ENCODE measurements at regions not wholly inside any gene's neighbourhood (a gene's known extent, or its start where the extent isn't known, plus 50 kb on each side); places are given as distances from the start of the nearest gene placed in this dataset.
A peak's percentile ranks its signal among the peaks of the same experiment; 100 is the strongest.

DNA sequence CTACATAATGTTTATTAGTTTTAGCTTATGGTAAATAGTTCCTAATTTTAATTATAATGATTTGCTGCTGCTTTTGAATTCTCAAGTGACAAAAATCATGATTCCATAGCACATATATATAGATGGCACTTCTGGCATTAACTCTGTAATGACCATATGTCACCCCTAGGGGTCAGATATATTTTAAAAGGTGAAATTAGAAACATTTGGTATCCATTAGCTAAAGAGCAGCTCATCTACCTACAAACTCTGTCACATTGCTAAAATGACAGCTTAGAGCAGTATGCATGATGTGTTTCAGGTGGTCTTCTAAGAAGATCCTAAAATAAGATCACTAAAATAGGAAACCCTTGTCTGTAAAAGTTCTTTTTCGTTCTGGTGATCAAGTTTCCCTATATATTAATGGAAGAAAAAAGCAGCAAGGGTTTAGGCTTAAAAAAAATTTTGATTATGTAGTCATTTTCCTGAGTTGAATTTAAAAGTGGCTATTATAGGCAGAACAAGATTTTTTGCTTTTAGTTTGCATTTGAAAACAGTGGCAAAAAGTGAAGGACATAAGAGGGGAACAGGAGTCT, 157.7 kb upstream of the POU5F2 start:
- H3K9me3 ChIP-seq, result no peaks in the 10 kb centered on the region
- H3K27me3 ChIP-seq (ENCODE audit: low read depth), result no peaks in the 10 kb centered on the region
- DNase-seq (ENCODE audit: low spot score in 2 of 2), result peak in 1 of 2 experiments; percentile 36
- H3K4me1 ChIP-seq, result peaks cover 9% of the 10 kb centered on the region
- in situ Hi-C loops (cut with MboI; ENCODE audit: low sequenced_read_pairs), result no loop called here
- no peaks in the 10 kb centered on the region for H3K36me3 ChIP-seq (replicated peaks)
- H3K4me3 ChIP-seq, result no peak overlapping the region

DNA sequence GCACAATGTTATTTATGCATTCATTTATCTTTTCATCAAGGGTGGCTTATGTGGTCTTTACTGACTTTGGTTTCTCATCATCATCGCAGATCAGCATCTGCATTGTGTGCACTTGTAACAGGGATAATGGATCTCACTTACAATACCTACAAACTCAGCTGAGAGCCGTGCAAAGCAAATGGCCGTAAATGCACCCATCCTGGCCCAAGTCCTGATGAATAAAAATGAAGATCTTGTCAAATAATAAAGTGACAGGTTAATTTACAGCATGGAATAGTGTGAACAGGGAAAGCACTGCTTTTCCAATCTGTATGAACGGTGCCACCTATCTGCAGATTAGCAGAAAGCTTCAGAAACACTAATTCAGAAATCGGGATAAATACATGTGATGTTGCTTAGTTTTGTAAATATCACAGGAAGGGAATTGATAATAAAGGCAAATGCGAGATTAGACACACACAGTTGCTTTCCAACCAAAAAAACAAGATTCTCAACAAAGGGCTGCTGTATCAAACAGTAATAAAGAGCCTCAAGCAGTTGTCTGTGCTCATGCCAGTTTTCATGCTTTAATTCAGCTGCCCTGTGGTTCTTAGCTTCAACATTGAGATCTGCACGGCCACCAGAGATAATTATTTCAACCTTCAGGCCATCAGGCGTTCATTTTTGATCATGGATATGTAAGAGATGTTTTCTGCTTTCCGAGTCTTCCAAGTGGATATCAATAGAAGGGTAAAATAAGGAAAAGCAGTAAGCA, 153.4 kb upstream of the POU5F2 start:
- DNase-seq (ENCODE audit: low spot score in 2 of 2), result peak; percentile 56 to 78
- in situ Hi-C loops (cut with MboI; ENCODE audit: low sequenced_read_pairs), result loop anchor here (5.0 kb wide), 1 partner anchor 312 kb away; the partner anchor contains the start of genes NR2F1 and NR2F1-AS1

DNA sequence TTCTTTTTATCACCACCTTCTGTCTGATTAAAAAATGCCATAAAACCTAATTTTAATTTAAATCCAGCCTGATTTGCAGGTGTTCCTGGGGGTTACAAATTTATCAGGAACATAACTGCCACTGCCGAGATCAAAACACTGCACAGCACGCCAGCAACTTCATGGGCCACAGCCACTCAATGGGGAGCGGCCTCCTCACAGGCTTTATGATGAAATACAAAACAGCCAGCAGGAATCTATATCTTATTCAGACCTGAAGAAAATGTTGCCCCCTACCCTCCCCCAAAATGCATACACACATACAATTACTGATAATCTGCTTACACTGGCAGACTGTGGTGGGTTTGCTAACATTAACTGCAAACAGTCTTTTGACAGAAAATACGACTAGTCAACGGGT, 151.7 kb upstream of the POU5F2 start:
- no peaks in the 10 kb centered on the region for H3K9me3 ChIP-seq
- H3K36me3 ChIP-seq (replicated peaks), result no peaks in the 10 kb centered on the region
- peaks cover 49% of the 10 kb centered on the region for H3K4me1 ChIP-seq
- no peak overlapping the region for H3K4me3 ChIP-seq
- peak; percentile 49 to 61 for DNase-seq (ENCODE audit: low spot score in 2 of 2)
- H3K27me3 ChIP-seq (ENCODE audit: low read depth), result no peaks in the 10 kb centered on the region
- in situ Hi-C loops (cut with MboI; ENCODE audit: low sequenced_read_pairs), result loop anchor here (5.0 kb wide), 1 partner anchor 311 kb away; the partner anchor contains the start of genes NR2F1 and NR2F1-AS1

More for the DNA sequence above, 153.4 kb upstream of the POU5F2 start:
- Histone ChIP-seq H3K4me3 (no peak overlapping the region), H3K27me3 (ENCODE audit: low read depth) (no peaks in the 10 kb centered on the region), H3K4me1 (peaks cover 46% of the 10 kb centered on the region), H3K36me3 (replicated peaks) (no peaks in the 10 kb centered on the region), H3K9me3 (no peaks in the 10 kb centered on the region)

DNA sequence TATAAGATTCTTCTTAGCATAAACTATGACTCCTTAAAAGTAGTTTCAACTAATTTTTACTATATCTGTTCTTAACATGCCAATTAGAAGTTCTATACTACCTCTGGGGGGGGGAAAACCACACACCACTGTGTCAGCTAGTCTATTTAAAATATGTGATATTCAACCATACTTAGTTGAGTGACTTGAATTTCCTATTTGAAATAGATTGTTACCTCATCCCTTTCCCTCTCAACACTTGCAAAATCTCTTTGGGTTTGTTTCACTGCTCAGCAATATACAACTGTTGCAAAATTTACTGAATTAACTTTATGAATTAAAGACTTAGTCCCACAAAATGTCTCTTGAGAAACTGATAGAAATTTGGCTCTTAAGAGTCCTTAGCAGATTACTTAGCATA, 151.1 kb upstream of the POU5F2 start:
- in situ Hi-C loops (cut with MboI; ENCODE audit: low sequenced_read_pairs), result loop anchor here (5.0 kb wide), 1 partner anchor 310 kb away; the partner anchor contains the start of genes NR2F1 and NR2F1-AS1
- Histone ChIP-seq H3K36me3 (replicated peaks) (no peaks in the 10 kb centered on the region), H3K27me3 (ENCODE audit: low read depth) (no peaks in the 10 kb centered on the region), H3K4me1 (peaks cover 49% of the 10 kb centered on the region), H3K9me3 (no peaks in the 10 kb centered on the region), H3K4me3 (no peak overlapping the region)
- peak in 1 of 2 experiments; percentile 24 for DNase-seq (ENCODE audit: low spot score in 2 of 2)

DNA sequence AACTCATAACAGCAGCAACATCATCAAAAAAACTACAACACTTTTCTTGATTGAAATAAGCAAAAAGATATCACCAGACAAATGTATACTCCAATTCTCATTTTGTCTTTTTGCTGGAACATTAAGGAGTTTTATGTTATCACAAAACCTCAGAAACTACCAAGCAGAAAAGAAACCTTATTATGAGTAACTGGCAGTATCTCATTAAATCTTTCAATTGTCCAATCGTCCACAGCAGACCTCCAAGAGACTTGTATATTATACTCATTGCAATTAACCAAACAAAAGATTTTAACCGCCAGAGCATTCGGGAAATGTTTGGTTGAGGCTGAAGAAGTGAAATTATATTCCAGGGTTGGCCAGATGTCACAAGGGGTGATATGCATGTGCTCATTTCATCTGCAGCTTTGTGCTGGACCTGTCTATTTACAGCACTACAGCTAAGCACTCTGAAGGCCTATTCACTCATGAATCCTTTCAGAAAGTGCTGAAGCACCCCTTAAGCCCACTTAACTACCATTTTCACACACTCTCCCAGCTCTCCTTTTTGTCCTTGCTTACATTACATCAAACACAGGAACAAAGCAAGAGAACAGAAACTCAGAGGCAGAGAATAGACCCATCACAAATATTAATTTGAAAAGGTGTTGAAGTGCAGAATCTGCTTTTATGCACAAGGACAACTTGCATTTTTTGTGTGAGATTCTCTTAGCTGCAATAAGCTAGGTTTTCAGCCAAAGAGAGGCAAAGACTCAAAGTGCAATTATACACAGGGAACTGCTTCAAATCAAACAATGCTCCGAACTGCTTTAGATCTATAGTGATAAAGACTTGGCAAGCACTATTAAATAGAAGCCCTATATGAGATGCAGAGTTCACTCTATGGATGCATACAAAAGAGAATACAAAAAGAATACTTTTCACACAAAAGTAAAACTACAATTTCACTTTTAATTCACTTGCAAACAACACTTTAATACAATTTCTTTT, 150.4 kb upstream of the POU5F2 start:
- Histone ChIP-seq H3K4me1 (peaks cover 49% of the 10 kb centered on the region), H3K36me3 (replicated peaks) (no peaks in the 10 kb centered on the region), H3K27me3 (ENCODE audit: low read depth) (no peaks in the 10 kb centered on the region), H3K9me3 (no peaks in the 10 kb centered on the region), H3K4me3 (no peak overlapping the region)
- in situ Hi-C loops (cut with MboI; ENCODE audit: low sequenced_read_pairs), result loop anchor here (5.0 kb wide), 1 partner anchor 309 kb away; the partner anchor contains the start of genes NR2F1 and NR2F1-AS1
- peak; percentile 74 to 98 for DNase-seq (ENCODE audit: low spot score in 2 of 2)

DNA sequence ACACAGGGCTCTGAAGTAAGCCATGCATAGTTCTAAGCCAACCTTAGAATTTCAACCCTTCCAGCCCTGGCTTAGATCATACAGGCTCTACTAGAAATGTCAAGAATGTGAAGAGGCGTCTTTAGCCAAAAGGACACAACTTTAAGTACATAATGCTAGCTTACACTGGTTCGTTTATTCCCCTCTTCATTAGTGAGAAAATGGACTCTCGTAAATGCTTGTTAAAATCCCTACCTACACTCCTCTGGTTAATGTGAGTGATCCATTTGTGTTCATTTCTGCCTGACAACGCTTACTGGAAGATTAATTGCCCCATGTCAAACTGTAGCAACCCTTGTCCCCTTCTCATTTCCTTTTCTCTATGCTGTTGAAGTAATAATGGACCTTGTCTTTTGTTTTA, 149.3 kb upstream of the POU5F2 start:
- in situ Hi-C loops (cut with MboI; ENCODE audit: low sequenced_read_pairs), result loop anchor here (5.0 kb wide), 1 partner anchor 308 kb away; the partner anchor contains the start of genes NR2F1 and NR2F1-AS1
- peak; percentile 39 to 91 for DNase-seq (ENCODE audit: low spot score in 2 of 2)

DNA sequence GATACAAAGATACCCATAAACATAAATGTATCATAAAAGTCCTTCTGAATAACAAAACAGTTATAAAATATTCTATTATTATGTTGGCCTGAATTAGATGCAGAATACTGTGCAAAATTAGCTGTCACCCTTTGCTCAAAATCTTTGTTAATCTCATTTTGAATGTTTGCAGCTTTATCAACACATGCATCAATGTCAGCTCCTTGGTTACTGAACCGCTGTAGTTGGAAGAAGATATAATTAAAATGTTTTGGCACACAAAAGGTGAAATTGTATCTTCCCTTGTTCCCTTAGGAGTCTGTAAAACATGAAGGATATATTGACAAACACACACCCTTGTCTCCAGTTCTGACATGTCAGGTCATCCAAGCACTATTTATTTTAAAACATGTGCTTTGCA, 146.3 kb upstream of the POU5F2 start:
- Histone ChIP-seq H3K9me3 (no peaks in the 10 kb centered on the region), H3K4me1 (peaks cover 41% of the 10 kb centered on the region), H3K27me3 (ENCODE audit: low read depth) (no peaks in the 10 kb centered on the region), H3K4me3 (no peak overlapping the region), H3K36me3 (replicated peaks) (no peaks in the 10 kb centered on the region)
- in situ Hi-C loops (cut with MboI; ENCODE audit: low sequenced_read_pairs), result no loop called here
- no peak for DNase-seq (ENCODE audit: low spot score in 2 of 2)

More for the DNA sequence above, 149.3 kb upstream of the POU5F2 start:
- Histone ChIP-seq H3K36me3 (replicated peaks) (no peaks in the 10 kb centered on the region), H3K4me1 (peaks cover 49% of the 10 kb centered on the region), H3K27me3 (ENCODE audit: low read depth) (no peaks in the 10 kb centered on the region), H3K9me3 (no peaks in the 10 kb centered on the region), H3K4me3 (no peak overlapping the region)

DNA sequence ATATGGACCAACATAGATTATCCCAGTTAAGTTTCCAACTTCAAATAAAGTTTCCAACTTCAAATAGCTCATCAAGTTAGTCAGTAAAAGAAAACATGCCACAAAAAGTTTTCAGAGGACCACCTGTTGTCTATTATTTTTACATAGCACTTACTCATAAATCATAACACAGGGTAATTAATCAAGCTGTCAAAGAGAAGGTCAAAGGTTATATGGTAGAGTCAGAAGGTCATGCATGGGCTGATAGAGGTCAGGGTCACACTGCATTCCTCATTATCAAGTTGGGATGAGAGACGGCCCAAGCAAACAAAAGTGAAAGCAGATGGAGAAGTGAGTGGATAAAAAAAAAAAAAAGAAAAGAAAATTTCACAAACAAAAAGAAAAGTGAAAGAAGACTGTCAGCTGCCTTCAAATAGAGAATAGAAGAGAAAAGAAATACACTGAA, 145.5 kb upstream of the POU5F2 start:
- Histone ChIP-seq H3K4me3 (no peak overlapping the region), H3K9me3 (no peaks in the 10 kb centered on the region), H3K4me1 (peaks cover 36% of the 10 kb centered on the region), H3K36me3 (replicated peaks) (no peaks in the 10 kb centered on the region), H3K27me3 (ENCODE audit: low read depth) (no peaks in the 10 kb centered on the region)
- in situ Hi-C loops (cut with MboI; ENCODE audit: low sequenced_read_pairs), result no loop called here
- DNase-seq (ENCODE audit: low spot score in 2 of 2), result no peak

DNA sequence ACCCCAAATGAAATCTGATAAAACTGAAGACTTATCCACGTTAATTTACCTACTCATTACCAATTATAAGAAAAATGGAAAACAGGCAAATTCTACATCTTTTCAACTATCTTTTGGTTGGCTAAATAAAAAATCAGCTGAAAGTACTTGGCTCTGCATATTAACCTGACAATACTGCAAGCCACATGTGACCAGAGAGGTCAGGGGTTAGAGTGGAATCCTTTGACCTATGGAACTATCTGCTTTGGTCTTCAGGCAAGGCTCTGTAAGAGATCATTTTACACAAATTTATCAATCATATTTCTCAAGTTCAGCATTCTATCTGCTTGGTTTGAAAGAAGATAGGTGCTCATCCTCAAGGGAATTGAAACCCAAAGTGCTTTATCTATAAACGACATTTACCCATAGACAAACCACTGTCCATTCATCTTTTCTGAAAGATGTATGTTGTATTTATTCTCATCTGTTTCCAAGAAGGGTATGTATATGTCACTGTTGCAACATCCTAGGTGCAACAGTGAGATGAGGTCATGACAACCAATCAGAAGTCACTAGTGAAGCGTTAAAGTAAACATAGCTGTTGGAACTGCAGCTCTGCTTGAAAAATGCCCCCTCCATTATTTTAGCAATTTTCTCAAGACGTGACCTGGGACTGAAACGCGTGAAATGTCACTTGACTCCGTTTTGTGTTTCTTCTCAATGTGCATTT, 144.9 kb upstream of the POU5F2 start:
- DNase-seq (ENCODE audit: low spot score in 2 of 2), result no peak
- no peaks in the 10 kb centered on the region for H3K27me3 ChIP-seq (ENCODE audit: low read depth)
- H3K4me3 ChIP-seq, result no peak overlapping the region
- in situ Hi-C loops (cut with MboI; ENCODE audit: low sequenced_read_pairs), result no loop called here
- no peaks in the 10 kb centered on the region for H3K9me3 ChIP-seq
- H3K36me3 ChIP-seq (replicated peaks), result no peaks in the 10 kb centered on the region
- H3K4me1 ChIP-seq, result peaks cover 32% of the 10 kb centered on the region

DNA sequence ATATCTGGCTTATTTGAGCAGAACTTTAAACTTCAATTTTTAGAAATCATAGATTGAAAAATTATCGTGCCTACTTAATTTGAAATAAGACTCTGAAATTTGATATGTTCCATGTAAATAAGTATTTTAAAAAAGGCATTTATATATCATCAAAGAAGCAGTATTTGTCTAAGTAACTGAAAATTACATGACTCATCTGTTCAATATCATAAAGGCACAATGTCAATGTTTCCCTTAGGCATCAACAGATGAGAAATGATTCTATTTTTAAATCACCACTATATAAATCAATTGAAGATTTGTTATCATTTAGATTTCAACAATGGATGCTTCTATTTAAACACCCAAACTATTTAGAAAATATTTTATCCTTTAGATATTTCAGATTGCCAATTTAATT, 142.9 kb upstream of the POU5F2 start:
- in situ Hi-C loops (cut with MboI; ENCODE audit: low sequenced_read_pairs), result no loop called here
- no peaks in the 10 kb centered on the region for H3K36me3 ChIP-seq (replicated peaks)
- no peaks in the 10 kb centered on the region for H3K9me3 ChIP-seq
- H3K27me3 ChIP-seq (ENCODE audit: low read depth), result no peaks in the 10 kb centered on the region
- no peak for DNase-seq (ENCODE audit: low spot score in 2 of 2)
- H3K4me3 ChIP-seq, result no peak overlapping the region
- H3K4me1 ChIP-seq, result peaks cover 19% of the 10 kb centered on the region

DNA sequence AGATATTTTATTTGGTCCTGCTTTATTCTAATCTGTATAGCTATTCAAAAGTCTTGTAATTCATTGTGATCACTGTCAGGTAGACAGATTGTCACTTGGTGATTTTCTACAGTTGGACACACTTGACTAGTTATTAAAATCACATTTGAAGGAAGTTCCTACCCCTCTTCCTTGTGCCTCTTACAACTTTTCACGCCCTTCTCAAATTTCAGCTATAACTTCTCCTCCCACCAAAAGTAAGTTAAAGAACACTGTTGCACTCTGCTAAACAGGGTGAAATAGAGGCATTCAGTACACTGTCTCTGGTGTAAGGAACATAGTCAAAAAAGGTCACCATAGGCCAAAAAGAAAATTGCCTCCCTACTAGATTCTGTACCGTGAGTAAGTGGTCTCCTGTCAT, 142.1 kb upstream of the POU5F2 start:
- H3K4me3 ChIP-seq, result no peak overlapping the region
- H3K4me1 ChIP-seq, result peaks cover 20% of the 10 kb centered on the region
- peak in 1 of 2 experiments; percentile 38 for DNase-seq (ENCODE audit: low spot score in 2 of 2)
- H3K36me3 ChIP-seq (replicated peaks), result no peaks in the 10 kb centered on the region
- in situ Hi-C loops (cut with MboI; ENCODE audit: low sequenced_read_pairs), result no loop called here
- H3K27me3 ChIP-seq (ENCODE audit: low read depth), result no peaks in the 10 kb centered on the region
- no peaks in the 10 kb centered on the region for H3K9me3 ChIP-seq

DNA sequence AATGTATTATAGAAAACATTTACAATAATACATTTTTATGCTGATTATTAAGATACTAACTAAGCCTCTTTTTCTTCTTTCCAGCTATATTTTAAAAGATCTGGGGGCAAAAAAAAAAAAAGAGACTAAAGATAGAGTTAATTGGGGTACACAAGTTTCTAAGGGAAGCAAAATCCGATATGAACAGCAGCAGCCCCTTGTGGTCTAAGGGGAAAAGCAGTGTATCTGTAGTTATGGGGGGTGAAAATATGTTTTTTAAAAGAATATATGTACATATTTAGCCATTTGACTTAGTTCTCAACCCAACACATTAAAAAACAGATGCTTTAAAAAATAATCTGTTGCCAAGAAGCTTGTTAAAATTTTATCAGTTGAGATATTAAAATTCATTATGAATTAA, 134.3 kb upstream of the POU5F2 start:
- in situ Hi-C loops (cut with MboI; ENCODE audit: low sequenced_read_pairs), result no loop called here
- Histone ChIP-seq H3K4me1 (peaks cover 21% of the 10 kb centered on the region), H3K4me3 (no peak overlapping the region), H3K9me3 (no peaks in the 10 kb centered on the region), H3K27me3 (ENCODE audit: low read depth) (no peaks in the 10 kb centered on the region), H3K36me3 (replicated peaks) (no peaks in the 10 kb centered on the region)
- no peak for DNase-seq (ENCODE audit: low spot score in 2 of 2)

DNA sequence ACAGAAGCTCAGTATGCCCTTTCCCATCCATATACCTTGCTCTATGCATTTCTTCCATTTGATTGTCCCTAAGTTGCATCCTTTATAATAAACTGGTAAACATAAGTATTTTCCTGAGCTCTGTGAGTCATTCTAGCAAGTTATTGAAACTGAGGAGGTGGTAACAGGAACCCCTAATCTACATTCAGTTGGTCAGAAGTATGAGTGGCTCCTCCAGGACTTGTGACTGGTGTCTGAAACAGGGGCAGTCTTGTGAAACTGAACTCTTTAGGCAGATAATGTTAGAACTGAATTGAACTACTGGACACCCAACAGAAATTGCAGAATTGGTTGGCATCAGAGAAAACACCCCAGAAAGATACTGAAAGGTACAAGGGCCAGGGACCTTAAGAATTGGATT, 133.1 kb upstream of the POU5F2 start:
- no peaks in the 10 kb centered on the region for H3K36me3 ChIP-seq (replicated peaks)
- DNase-seq (ENCODE audit: low spot score in 2 of 2), result no peak
- H3K9me3 ChIP-seq, result no peaks in the 10 kb centered on the region
- no peak overlapping the region for H3K4me3 ChIP-seq
- peaks cover 20% of the 10 kb centered on the region for H3K4me1 ChIP-seq
- in situ Hi-C loops (cut with MboI; ENCODE audit: low sequenced_read_pairs), result no loop called here
- no peaks in the 10 kb centered on the region for H3K27me3 ChIP-seq (ENCODE audit: low read depth)
